BLaER1 treated with 17β-estradiol and CSF1 and Interleukin-3, amounts not matched to agents 10 nM and 100 nM (cell line): ENCODE measurements at regions not wholly inside any gene's neighbourhood (a gene's known extent, or its start where the extent isn't known, plus 50 kb on each side); places are given as distances from the start of the nearest gene placed in this dataset.

Experiments
- H3K27ac ChIP-seq, 11 experiments: shearing (Covaris generic); formaldehyde crosslinking; 2 replicates each; pipeline ENCODE4 v1.8.1; 2022
- H3K27me3 ChIP-seq, 11 experiments: shearing (Covaris generic); formaldehyde crosslinking; 2 replicates each; pipeline ENCODE4 v1.8.1; 2022
- H3K36me3 ChIP-seq, 11 experiments: shearing (Covaris generic); formaldehyde crosslinking; 2 replicates each; pipeline ENCODE4 v1.8.1; 2022
- H3K4me1 ChIP-seq, 10 experiments: shearing (Covaris generic); formaldehyde crosslinking; 2 replicates each; pipeline ENCODE4 v1.8.1; 2022
- H3K4me2 ChIP-seq, 11 experiments: shearing (Covaris generic); formaldehyde crosslinking; 2 replicates each; pipeline ENCODE4 v1.8.1; 2022
- H3K4me3 ChIP-seq, 10 experiments: shearing (Covaris generic); formaldehyde crosslinking; 2 replicates each; pipeline ENCODE4 v1.8.1; 2022
- H3K9ac ChIP-seq, 11 experiments: shearing (Covaris generic); formaldehyde crosslinking; 2 replicates each; pipeline ENCODE4 v1.8.1; 2022
- H3K9me3 ChIP-seq, 11 experiments: shearing (Covaris generic); formaldehyde crosslinking; replicated peaks in 1 of 11; 2 replicates each; pipeline ENCODE4 v1.8.1; 2022
- H4K20me1 ChIP-seq, 11 experiments: shearing (Covaris generic); formaldehyde crosslinking; 2 replicates each; pipeline ENCODE4 v1.8.1; 2022
- Cebpa-rat ChIP-seq, 11 experiments: shearing (Covaris generic); IDR thresholded peaks; 2 replicates each; pipeline ENCODE4 v1.8.1; 2022

- TF ChIP-seq Cebpa-rat (IDR thresholded peaks at IDR 0.05), result no peak
- Histone ChIP-seq H3K4me2 (no peak overlapping the region), H3K27me3 (no peaks in the 10 kb centered on the region), H3K4me3 (no peak overlapping the region), H3K9me3 (no peaks in the 10 kb centered on the region; a peak in 1 of 22 replicates), H3K27ac (no peak overlapping the region), H4K20me1 (no peaks in the 10 kb centered on the region), H3K4me1 (0 out of 20 replicates have a peak, but pooled peaks cover 0 to 6% (median 0%) of the 10 kb centered on the region in 10 experiments), H3K9ac (no peak overlapping the region), H3K36me3 (no peaks in the 10 kb centered on the region)
Observed at GRCh38 chr13:111904166-111904565, 162.8 kb upstream of the SOX1 start.

GRCh38 chr13:111904701-111905608, 162.0 kb upstream of the SOX1 start:
- no peaks in the 10 kb centered on the region for H3K36me3 ChIP-seq
- no peak overlapping the region for H3K4me2 ChIP-seq
- H3K27ac ChIP-seq, result no peak overlapping the region
- H3K4me3 ChIP-seq, result no peak overlapping the region
- H3K4me1 ChIP-seq, result 0 out of 20 replicates have a peak, but pooled peaks cover 0 to 6% (median 0%) of the 10 kb centered on the region in 10 experiments
- no peaks in the 10 kb centered on the region for H4K20me1 ChIP-seq
- TF ChIP-seq Cebpa-rat (IDR thresholded peaks at IDR 0.05), result no peak
- H3K9me3 ChIP-seq, result no peaks in the 10 kb centered on the region; a peak in 1 of 22 replicates
- no peaks in the 10 kb centered on the region for H3K27me3 ChIP-seq
- H3K9ac ChIP-seq, result no peak overlapping the region

GRCh38 chr13:111905609-111905945, 161.4 kb upstream of the SOX1 start:
- no peaks in the 10 kb centered on the region for H3K27me3 ChIP-seq

GRCh38 chr13:111906306-111906705, 160.6 kb upstream of the SOX1 start:
- Histone ChIP-seq H4K20me1 (no peaks in the 10 kb centered on the region), H3K4me1 (no peaks in the 10 kb centered on the region), H3K4me3 (no peak overlapping the region), H3K36me3 (no peaks in the 10 kb centered on the region), H3K27ac (no peak overlapping the region), H3K9me3 (no peaks in the 10 kb centered on the region; a peak in 1 of 22 replicates), H3K27me3 (no peaks in the 10 kb centered on the region), H3K9ac (no peak overlapping the region), H3K4me2 (no peak overlapping the region)
- no peak for TF ChIP-seq Cebpa-rat (IDR thresholded peaks at IDR 0.05)

More at GRCh38 chr13:111905609-111905945, 161.4 kb upstream of the SOX1 start:
- H3K9ac ChIP-seq, result no peak overlapping the region
- H3K4me2 ChIP-seq, result no peak overlapping the region
- no peak overlapping the region for H3K27ac ChIP-seq
- no peaks in the 10 kb centered on the region; a peak in 1 of 22 replicates for H3K9me3 ChIP-seq
- 0 out of 20 replicates have a peak, but pooled peaks cover 0 to under 1% (median 0%) of the 10 kb centered on the region in 10 experiments for H3K4me1 ChIP-seq
- no peaks in the 10 kb centered on the region for H3K36me3 ChIP-seq
- no peak overlapping the region for H3K4me3 ChIP-seq
- H4K20me1 ChIP-seq, result no peaks in the 10 kb centered on the region
- no peak for TF ChIP-seq Cebpa-rat (IDR thresholded peaks at IDR 0.05)

GRCh38 chr13:111906816-111907215, 160.1 kb upstream of the SOX1 start:
- no peaks in the 10 kb centered on the region for H3K36me3 ChIP-seq
- H3K27ac ChIP-seq, result no peak overlapping the region
- no peak for TF ChIP-seq Cebpa-rat (IDR thresholded peaks at IDR 0.05)

GRCh38 chr13:111907341-111907880, 159.5 kb upstream of the SOX1 start:
- Histone ChIP-seq H3K4me3 (no peak overlapping the region), H3K36me3 (no peaks in the 10 kb centered on the region), H3K9ac (no peak overlapping the region), H3K27ac (no peak overlapping the region), H3K9me3 (no peaks in the 10 kb centered on the region; a peak in 1 of 22 replicates), H4K20me1 (no peaks in the 10 kb centered on the region), H3K4me1 (no peaks in the 10 kb centered on the region), H3K4me2 (no peak overlapping the region), H3K27me3 (no peaks in the 10 kb centered on the region)
- no peak for TF ChIP-seq Cebpa-rat (IDR thresholded peaks at IDR 0.05)

More at GRCh38 chr13:111906816-111907215, 160.1 kb upstream of the SOX1 start:
- no peak overlapping the region for H3K4me2 ChIP-seq
- no peaks in the 10 kb centered on the region for H3K4me1 ChIP-seq
- H3K27me3 ChIP-seq, result no peaks in the 10 kb centered on the region
- no peak overlapping the region for H3K9ac ChIP-seq
- no peak overlapping the region for H3K4me3 ChIP-seq
- no peaks in the 10 kb centered on the region for H4K20me1 ChIP-seq
- H3K9me3 ChIP-seq, result no peaks in the 10 kb centered on the region; a peak in 1 of 22 replicates

- H3K4me1 ChIP-seq, result no peaks in the 10 kb centered on the region
- no peak overlapping the region for H3K27ac ChIP-seq
- H3K27me3 ChIP-seq, result no peaks in the 10 kb centered on the region
- H3K9ac ChIP-seq, result no peak overlapping the region
- H4K20me1 ChIP-seq, result no peaks in the 10 kb centered on the region
- H3K4me2 ChIP-seq, result no peak overlapping the region
- H3K4me3 ChIP-seq, result no peak overlapping the region
- no peaks in the 10 kb centered on the region for H3K36me3 ChIP-seq
- TF ChIP-seq Cebpa-rat (IDR thresholded peaks at IDR 0.05), result no peak
- no peaks in the 10 kb centered on the region; a peak in 1 of 22 replicates for H3K9me3 ChIP-seq
Observed at GRCh38 chr13:111908361-111908760, 158.6 kb upstream of the SOX1 start.

- Histone ChIP-seq H3K4me1 (no peaks in the 10 kb centered on the region), H3K36me3 (no peaks in the 10 kb centered on the region), H3K9ac (no peak overlapping the region), H3K9me3 (no peaks in the 10 kb centered on the region; a peak in 1 of 22 replicates), H3K27me3 (no peaks in the 10 kb centered on the region), H3K4me2 (no peak overlapping the region), H3K27ac (no peak overlapping the region), H4K20me1 (no peaks in the 10 kb centered on the region), H3K4me3 (no peak overlapping the region)
- no peak for TF ChIP-seq Cebpa-rat (IDR thresholded peaks at IDR 0.05)
Observed at GRCh38 chr13:111908981-111909380, 158.0 kb upstream of the SOX1 start.

- no peaks in the 10 kb centered on the region; a peak in 1 of 22 replicates for H3K9me3 ChIP-seq
- no peak overlapping the region for H3K4me2 ChIP-seq
- no peaks in the 10 kb centered on the region for H4K20me1 ChIP-seq
Observed at GRCh38 chr13:111909501-111909900, 157.4 kb upstream of the SOX1 start.

More at GRCh38 chr13:111909501-111909900, 157.4 kb upstream of the SOX1 start:
- Histone ChIP-seq H3K27me3 (no peaks in the 10 kb centered on the region), H3K36me3 (no peaks in the 10 kb centered on the region), H3K4me3 (no peak overlapping the region), H3K9ac (no peak overlapping the region), H3K4me1 (no peaks in the 10 kb centered on the region), H3K27ac (no peak overlapping the region)
- TF ChIP-seq Cebpa-rat (IDR thresholded peaks at IDR 0.05), result no peak
